NCI-H69 (cell line): ENCODE measurements at regions not wholly inside any gene's neighbourhood (a gene's known extent, or its start where the extent isn't known, plus 50 kb on each side); places are given as distances from the start of the nearest gene placed in this dataset.

Experiments
- DNase-seq: peaks from one replicate; lab custom pipeline; 2025; lab: John Stamatoyannopoulos, UW

- peak; percentile 3 for DNase-seq
These were observed 242.2 kb downstream of the B3GLCT start for GRCh38 chr13:31441800-31442510.

GRCh38 chr13:31442571-31442970 lies 242.8 kb downstream of the B3GLCT start:
- DNase-seq: no peak

GRCh38 chr13:31444266-31444856 lies 244.6 kb downstream of the B3GLCT start:
- DNase-seq: no peak

GRCh38 chr13:31452525-31452924 lies 252.8 kb downstream of the B3GLCT start:
- no peak for DNase-seq

- DNase-seq: no peak
These were observed 255.8 kb downstream of the B3GLCT start for GRCh38 chr13:31455581-31455980.

GRCh38 chr13:31456056-31456455 lies 256.3 kb downstream of the B3GLCT start:
- no peak for DNase-seq

- DNase-seq: no peak
These were observed 260.3 kb downstream of the B3GLCT start for GRCh38 chr13:31460061-31460460.

GRCh38 chr13:31461923-31462322 lies 262.1 kb downstream of the B3GLCT start:
- no peak for DNase-seq

GRCh38 chr13:31462766-31463165 lies 263.0 kb downstream of the B3GLCT start:
- DNase-seq: no peak

- peak; percentile 64 for DNase-seq
These were observed 268.5 kb downstream of the B3GLCT start for GRCh38 chr13:31468114-31468902.

- DNase-seq: no peak
These were observed 269.6 kb downstream of the B3GLCT start for GRCh38 chr13:31469377-31469776.

- no peak for DNase-seq
These were observed 263.1 kb upstream of the RXFP2 start for GRCh38 chr13:31476266-31476665.

GRCh38 chr13:31476753-31477152 lies 262.6 kb upstream of the RXFP2 start:
- no peak for DNase-seq

- DNase-seq: no peak
These were observed 261.4 kb upstream of the RXFP2 start for GRCh38 chr13:31477961-31478360.

GRCh38 chr13:31485183-31485582 lies 254.1 kb upstream of the RXFP2 start:
- no peak for DNase-seq

- no peak for DNase-seq
These were observed 253.7 kb upstream of the RXFP2 start for GRCh38 chr13:31485651-31486051.

GRCh38 chr13:31495336-31495735 lies 244.0 kb upstream of the RXFP2 start:
- DNase-seq: no peak

GRCh38 chr13:31499274-31499673 lies 240.1 kb upstream of the RXFP2 start:
- no peak for DNase-seq

GRCh38 chr13:31503626-31504025 lies 235.7 kb upstream of the RXFP2 start:
- no peak for DNase-seq

GRCh38 chr13:31504918-31505317 lies 234.4 kb upstream of the RXFP2 start:
- no peak for DNase-seq

GRCh38 chr13:31512331-31512730 lies 227.0 kb upstream of the RXFP2 start:
- DNase-seq: no peak

GRCh38 chr13:31514932-31515331 lies 224.4 kb upstream of the RXFP2 start:
- DNase-seq: no peak

GRCh38 chr13:31515427-31515826 lies 223.9 kb upstream of the RXFP2 start:
- DNase-seq: no peak
